NOMO-1 (cell line): ENCODE measurements at regions not wholly inside any gene's neighbourhood (a gene's known extent, or its start where the extent isn't known, plus 50 kb on each side); places are given as distances from the start of the nearest gene placed in this dataset.

ENCODE experiments used
- DNase-seq, 2 experiments: peaks; one replicate each; lab custom pipeline; 2025; ENCODE audit not compliant: unreplicated experiment in 2 of 2; lab: John Stamatoyannopoulos, UW

- no peak for DNase-seq
These were observed 197.0 kb downstream of the DRD1 start for GRCh38 chr5:175246889-175247520.

- DNase-seq: no peak
These were observed 197.6 kb downstream of the DRD1 start for GRCh38 chr5:175246242-175246888.

- DNase-seq: no peak
These were observed 200.5 kb downstream of the DRD1 start for GRCh38 chr5:175243441-175243840.

GRCh38 chr5:175242207-175242606, 201.8 kb downstream of the DRD1 start:
- DNase-seq: no peak

GRCh38 chr5:175238326-175238725, 205.7 kb downstream of the DRD1 start:
- DNase-seq: no peak

GRCh38 chr5:175236176-175236575, 207.8 kb downstream of the DRD1 start:
- DNase-seq: no peak

GRCh38 chr5:175235251-175235960, 208.6 kb downstream of the DRD1 start:
- no peak for DNase-seq

GRCh38 chr5:175230299-175230698, 213.7 kb downstream of the DRD1 start:
- no peak for DNase-seq

- no peak for DNase-seq
These were observed 217.5 kb downstream of the DRD1 start for GRCh38 chr5:175226506-175226905.

- DNase-seq: no peak
These were observed 220.7 kb downstream of the DRD1 start for GRCh38 chr5:175223291-175223690.

- DNase-seq: no peak
These were observed 221.4 kb downstream of the DRD1 start for GRCh38 chr5:175222621-175223020.

GRCh38 chr5:175220549-175220948, 223.4 kb downstream of the DRD1 start:
- no peak for DNase-seq

GRCh38 chr5:175219366-175219765, 224.6 kb downstream of the DRD1 start:
- DNase-seq: no peak

GRCh38 chr5:175216991-175217390, 227.0 kb downstream of the DRD1 start:
- no peak for DNase-seq

- no peak for DNase-seq
These were observed 228.1 kb downstream of the DRD1 start for GRCh38 chr5:175215906-175216305.

- DNase-seq: no peak
These were observed 229.8 kb downstream of the DRD1 start for GRCh38 chr5:175214152-175214551.

- DNase-seq: no peak
These were observed 231.8 kb downstream of the DRD1 start for GRCh38 chr5:175211956-175212756.

GRCh38 chr5:175207321-175208040, 236.5 kb downstream of the DRD1 start:
- DNase-seq: no peak

- no peak for DNase-seq
These were observed 237.3 kb downstream of the DRD1 start for GRCh38 chr5:175206669-175207068.

- no peak for DNase-seq
These were observed 241.4 kb downstream of the DRD1 start for GRCh38 chr5:175202463-175203068.
